GM23338 (cell line): ENCODE measurements at regions not wholly inside any gene's neighbourhood (a gene's known extent, or its start where the extent isn't known, plus 50 kb on each side); places are given as distances from the start of the nearest gene placed in this dataset.

Source experiments
- CTCF ChIP-seq, 2 experiments: fragments of 200-600 bp in 1 of 2; sonication (generic) in 1 of 2; conservative IDR thresholded peaks; 2 replicates each; pipeline versions ENCODE4 v1.5.1 to v1.6.1; 2016 to 2017; ENCODE audit warnings: antibody characterized with exemption in 2 of 2, low read depth in 2 of 2, mild to moderate bottlenecking in 2 of 2, moderate library complexity in 1 of 2
- ETS1 ChIP-seq: IDR thresholded peaks from 2 replicates; pipeline ENCODE4 v1.6.1; 2016; ENCODE audit warnings: antibody characterized with exemption
- EZH2 ChIP-seq: fragments of 200-600 bp; sonication (generic); IDR thresholded peaks from one replicate; pipeline ENCODE4 v1.8.0; 2017; ENCODE audit warnings: antibody characterized with exemption, mild to moderate bottlenecking, low read depth; ENCODE audit not compliant: unreplicated experiment
- EZH2phosphoT487 ChIP-seq: fragments of 200-600 bp; sonication (generic); IDR thresholded peaks from one replicate; pipeline ENCODE4 v1.8.1; 2018; ENCODE audit warnings: antibody characterized with exemption; ENCODE audit not compliant: unreplicated experiment
- JUNB ChIP-seq: IDR thresholded peaks from one replicate; pipeline ENCODE4 v1.6.1; 2016; ENCODE audit warnings: antibody characterized with exemption; ENCODE audit not compliant: unreplicated experiment
- NANOG ChIP-seq: IDR thresholded peaks from 2 replicates; pipeline ENCODE4 v1.6.1; 2016; ENCODE audit warnings: antibody characterized with exemption, borderline replicate concordance
- ZNF114 ChIP-seq: fragments of 250-450 bp; sonication (Bioruptor Pico); IDR thresholded peaks from 2 replicates; pipeline ENCODE4 v1.5.0; 2020; ENCODE audit warnings: mild to moderate bottlenecking, moderate library complexity
- ZNF462 ChIP-seq: fragments of 250-450 bp; sonication (Bioruptor Pico); IDR thresholded peaks from 2 replicates; pipeline ENCODE4 v1.5.0; 2020; ENCODE audit warnings: mild to moderate bottlenecking, moderate library complexity

GRCh38 chr11:12623869-12624268, 50.4 kb upstream of the TEAD1 start (continued):
- TF ChIP-seq ZNF462 (CRISPR knock-in tag) (no peak), EZH2 (no peak), ZNF114 (CRISPR knock-in tag) (no peak), JUNB (no peak), EZH2phosphoT487 (no peak), NANOG (no peak), ETS1 (no peak), CTCF (conservative IDR thresholded peaks at IDR 0.05; ENCODE audit: low read depth in 2 of 2) (no peak)
